GM18505 (cell line): ENCODE measurements at regions not wholly inside any gene's neighbourhood (a gene's known extent, or its start where the extent isn't known, plus 50 kb on each side); places are given as distances from the start of the nearest gene placed in this dataset.

ENCODE experiments used
- ATAC-seq: cut with Tn5 transposase; IDR thresholded peaks from one replicate; pipeline ENCODE4 v1.9.1; 2021; ENCODE audit not compliant: unreplicated experiment
- POLR2A ChIP-seq: IDR thresholded peaks from 4 replicates; pipeline ENCODE4 v1.6.1; 2011; ENCODE audit warnings: borderline replicate concordance; ENCODE audit not compliant: insufficient read depth, insufficient read length; ENCODE audit errors: extremely low read depth

DNA sequence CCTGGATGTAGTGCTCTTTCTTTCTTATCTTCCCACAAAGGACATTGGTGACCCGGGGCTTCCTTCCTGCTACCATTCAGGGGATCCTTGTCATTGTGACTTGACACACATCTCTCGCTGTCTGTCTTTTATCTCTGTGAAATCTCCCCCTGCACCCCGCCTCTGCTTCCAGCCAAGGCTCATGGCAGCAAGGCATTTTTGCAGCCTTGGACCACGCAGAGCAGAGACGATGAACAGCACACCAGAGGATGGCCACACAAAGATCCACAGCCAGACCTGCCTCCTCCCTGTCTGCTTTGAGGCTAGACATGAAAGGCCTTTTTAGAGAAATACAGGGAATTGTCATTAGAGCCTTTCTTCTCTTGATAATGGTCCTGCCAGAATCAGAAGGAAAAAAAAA, 549.1 kb downstream of the CDK5RAP2 start:
- no peak for ATAC-seq
- TF ChIP-seq POLR2A = no peak

DNA sequence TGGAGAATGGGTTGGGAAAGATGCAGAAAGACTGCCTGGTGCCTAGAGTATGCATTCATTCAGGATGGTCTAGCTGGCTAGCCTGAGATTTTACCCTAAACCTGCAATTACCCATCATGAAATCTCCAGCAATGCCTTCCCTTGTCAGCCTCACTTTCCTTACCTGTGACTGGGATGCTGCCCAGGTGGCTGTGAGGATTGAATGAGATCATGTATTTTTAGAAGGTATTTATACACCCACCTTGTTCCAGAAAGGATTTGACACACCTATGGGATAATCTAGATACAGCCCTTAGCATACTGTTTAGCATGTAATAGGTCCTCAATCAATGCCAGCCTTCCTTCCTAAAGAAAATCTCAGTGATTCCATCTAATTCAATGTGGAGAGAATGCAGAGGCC, 561.4 kb downstream of the CDK5RAP2 start:
- ATAC-seq = no peak
- no peak for TF ChIP-seq POLR2A

DNA sequence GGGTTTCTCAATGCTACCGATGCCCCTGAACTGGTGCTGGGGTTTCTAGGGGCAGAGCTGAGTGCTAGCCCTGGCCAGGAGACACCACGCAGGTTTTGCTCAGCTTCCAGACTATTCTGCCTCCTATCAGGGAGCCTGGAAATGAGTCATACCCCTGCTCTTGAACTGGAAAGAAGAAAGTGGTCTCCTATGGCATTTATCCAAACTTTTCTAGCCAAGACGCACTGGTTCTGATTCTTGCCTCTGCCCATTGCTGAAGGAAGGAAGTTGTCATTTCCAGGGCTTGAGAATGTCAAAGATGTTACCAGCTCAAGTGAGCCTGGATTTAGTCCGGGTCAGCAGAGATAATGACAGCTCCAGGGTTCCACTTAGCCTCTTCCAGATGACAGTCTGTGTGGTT, 561.9 kb downstream of the CDK5RAP2 start:
- no peak for ATAC-seq
- TF ChIP-seq POLR2A = no peak

DNA sequence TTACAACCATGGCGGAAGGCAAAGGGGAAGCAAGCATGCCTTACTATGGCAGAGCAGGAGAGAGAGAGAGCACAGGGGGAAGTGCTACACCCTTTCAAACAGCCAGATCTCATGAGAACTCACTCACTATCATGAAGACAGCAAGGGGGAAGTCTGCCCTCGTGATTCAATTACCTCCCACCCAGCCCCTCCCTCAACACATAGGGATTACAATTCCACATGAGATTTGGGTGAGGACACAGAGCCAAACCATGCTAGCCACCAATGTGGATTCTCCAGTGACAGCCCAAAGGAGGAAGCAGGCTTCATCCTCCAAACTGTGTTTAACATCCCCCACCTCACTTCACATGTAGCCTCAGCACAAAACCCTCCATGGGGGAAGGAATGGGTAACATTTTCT, 563.7 kb downstream of the CDK5RAP2 start:
- ATAC-seq = no peak
- no peak for TF ChIP-seq POLR2A

DNA sequence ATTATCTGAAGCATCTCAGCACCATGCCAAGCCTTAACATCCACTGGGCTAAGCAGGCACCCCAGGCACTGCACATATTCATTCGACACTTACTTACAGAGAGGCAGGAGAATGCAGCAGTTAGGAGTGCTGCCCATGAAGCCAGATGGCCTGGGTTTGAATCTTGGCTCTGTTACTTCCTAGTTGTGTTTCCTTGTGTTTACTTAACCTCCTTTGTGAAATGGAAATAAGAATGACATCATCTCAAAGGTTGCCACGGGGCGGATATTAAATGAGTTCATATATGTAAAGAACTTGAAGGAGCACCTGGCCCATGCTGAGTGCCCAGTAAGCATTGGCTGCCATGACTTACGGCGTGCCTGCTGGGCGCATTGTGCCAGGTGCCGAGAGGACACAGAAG, 565.2 kb downstream of the CDK5RAP2 start:
- ATAC-seq = no peak
- no peak for TF ChIP-seq POLR2A

DNA sequence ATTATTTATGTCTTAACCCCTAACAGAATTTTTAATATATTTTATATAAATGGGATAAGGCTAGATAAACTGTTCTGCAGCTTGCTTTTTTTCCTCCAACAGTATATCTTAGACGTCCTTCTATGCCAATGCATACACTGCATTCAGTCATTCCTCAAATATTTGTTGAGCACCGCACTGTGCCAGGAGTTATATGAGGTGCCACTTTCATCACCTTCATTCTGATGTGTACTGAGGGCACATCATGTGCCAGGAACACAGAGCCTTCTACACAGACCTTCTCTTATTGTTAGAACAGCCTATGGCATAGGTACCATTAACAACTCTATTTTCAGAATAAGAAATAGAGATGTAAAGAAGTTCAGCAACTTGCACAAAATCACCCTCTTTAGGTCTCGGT, 570.1 kb downstream of the CDK5RAP2 start:
- no peak for TF ChIP-seq POLR2A
- ATAC-seq = no peak

DNA sequence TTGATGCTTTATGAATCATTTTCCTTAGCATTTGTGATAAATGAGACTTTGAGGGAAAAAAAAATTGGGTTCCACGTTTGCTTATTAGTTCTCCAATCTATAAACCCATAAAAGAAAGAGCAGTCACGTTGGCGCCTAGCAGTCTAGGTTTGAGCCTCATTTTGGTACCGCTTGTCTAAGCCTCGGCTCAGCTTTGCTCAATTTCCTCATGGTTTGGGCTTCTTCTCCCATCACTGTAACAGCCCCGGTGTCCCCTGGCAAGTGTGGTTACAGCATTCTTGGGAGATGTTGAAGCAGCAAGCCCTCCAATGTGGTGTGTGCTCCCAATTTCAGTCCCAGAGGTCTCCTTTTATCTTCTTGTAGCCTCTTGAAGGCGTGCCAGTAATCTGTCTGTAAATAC, 578.4 kb downstream of the CDK5RAP2 start:
- no peak for ATAC-seq
- TF ChIP-seq POLR2A = no peak

DNA sequence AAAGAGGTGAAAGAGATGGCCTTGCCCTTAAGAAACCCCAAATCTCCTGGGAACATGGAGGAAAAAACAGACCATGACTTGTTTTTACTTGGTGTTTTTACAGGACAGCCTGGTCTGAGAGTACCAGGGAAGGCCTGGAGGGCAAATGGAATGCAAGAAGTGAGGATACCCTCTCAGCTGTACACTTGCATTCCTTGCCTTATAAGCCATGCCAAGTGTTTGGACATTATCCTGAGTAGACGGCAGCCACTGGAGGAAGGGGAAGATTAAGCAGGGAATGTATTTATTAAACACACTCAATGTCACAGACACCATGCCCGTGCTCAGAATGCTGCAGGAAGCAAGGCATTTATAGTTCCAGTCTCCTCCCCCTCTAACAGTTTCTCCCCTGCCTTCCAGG, 581.4 kb downstream of the CDK5RAP2 start:
- TF ChIP-seq POLR2A = no peak
- ATAC-seq = no peak

DNA sequence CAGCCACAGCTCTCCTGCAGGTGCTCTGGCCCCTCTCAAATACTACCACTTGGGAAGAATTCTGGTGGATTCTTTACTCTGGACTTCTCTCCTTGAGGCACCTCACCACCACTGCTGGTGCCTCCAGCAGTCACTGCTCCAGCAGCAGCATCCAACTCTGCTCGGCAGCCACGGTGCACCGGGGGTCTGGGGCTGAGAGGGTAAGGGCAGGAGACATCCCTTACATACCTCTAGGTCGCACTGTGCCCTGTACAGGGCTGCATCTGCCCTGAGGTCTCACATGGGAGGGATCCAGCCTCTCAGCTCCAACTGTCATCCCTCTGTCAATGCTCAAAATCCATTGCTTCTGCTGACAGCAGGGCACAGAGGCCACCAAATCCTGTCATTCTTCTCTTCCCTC, 588.2 kb downstream of the CDK5RAP2 start:
- TF ChIP-seq POLR2A = no peak
- ATAC-seq = no peak

DNA sequence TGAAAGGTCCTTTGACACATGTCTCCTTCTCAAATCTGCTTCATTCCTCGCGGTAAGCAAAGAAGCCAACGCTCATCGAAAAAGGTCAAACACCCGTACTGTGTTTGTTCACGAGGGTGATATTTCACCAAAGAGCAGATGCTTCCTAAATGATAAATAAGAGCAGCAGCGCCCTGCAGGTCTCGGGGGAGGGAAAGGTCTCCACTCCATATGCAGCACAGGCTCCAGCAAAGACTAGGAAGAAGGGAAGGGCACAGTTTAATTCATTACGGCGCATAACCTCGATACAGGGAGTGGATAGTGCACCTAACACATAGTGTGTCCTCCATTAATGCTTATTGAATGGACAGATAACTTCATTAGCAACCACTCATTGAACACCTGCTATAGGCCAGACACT, 593.3 kb downstream of the CDK5RAP2 start:
- no peak for ATAC-seq
- no peak for TF ChIP-seq POLR2A

DNA sequence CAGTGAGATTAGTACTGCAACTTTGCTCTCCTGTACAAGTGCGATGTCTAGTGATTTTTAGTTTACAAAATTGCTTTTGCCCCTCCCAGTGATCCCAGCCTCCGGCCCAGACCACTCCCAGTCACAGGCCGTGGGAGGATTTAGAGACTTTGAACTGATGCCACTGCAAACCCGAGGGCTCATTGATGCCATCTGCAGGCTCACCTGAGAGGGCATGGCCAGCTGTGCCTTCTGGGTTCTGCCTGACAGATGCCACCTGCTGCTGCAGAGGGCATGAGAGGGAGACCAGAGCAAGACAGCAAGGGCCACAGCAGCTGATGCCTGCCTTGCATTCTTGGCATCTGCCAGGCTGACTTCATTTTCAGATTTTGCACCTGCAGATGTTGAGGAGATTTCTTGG, 593.8 kb downstream of the CDK5RAP2 start:
- no peak for TF ChIP-seq POLR2A
- ATAC-seq = no peak

DNA sequence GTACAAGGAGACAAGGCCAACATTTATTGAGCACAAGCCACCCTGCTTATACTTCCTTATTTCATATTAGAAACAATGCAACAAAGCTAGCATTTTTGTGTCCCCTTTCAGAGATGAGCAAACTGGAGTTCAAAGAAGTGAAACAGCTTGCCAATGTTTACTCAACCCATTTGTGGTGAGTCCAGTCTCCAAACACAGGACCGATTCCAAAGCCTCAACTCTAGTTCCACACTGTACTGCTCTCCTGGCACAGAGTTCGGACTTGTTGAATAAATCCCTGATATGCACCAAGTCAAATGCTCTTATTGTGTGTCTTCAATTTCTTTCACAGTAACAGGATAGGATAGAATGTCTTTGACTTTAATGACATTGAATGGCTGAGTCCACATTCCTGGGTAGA, 604.8 kb upstream of the BRINP1 start:
- ATAC-seq = no peak
- no peak for TF ChIP-seq POLR2A

DNA sequence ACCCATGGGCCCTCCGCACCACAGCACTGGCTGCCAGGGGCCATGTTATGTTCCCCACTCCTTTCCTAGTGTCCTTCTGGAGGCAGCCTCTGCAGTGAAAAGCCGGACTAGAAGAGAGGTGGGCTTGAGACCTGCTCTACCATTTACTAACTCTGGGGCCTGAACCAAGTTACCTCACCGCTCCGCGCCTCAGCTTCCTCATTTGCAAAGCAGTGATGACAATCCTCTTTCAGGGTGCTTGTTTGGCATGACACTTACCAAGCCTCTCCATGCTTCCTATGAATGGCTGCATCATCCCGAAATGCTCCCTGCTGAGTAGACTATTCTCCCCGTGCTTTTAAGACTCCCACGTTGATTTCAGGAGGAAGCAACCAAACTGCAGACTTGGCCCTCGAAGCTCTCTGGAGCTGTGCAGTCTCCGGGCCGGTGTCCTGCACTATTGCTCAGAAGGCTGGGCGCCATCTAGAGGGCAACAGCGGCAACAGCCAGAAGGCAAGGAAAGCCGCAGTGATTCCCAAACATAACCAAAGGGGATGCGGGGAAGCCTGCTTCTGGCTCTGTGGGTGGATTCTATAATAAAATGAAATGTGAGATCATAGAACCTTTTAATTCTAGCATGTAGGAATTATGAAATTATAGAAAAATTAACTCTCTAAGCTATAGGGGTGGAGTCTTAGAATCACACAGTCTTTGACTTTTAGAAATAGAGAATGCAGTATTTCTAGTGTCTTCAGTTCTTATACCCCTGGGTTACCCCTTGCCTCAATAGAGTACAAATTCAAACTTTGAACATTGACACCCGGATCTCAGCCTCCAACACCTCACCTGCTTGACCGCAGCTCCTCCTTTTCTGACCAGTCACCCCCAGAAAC, 599.8 kb upstream of the BRINP1 start:
- peak; percentile 89 for ATAC-seq
- no peak for TF ChIP-seq POLR2A

DNA sequence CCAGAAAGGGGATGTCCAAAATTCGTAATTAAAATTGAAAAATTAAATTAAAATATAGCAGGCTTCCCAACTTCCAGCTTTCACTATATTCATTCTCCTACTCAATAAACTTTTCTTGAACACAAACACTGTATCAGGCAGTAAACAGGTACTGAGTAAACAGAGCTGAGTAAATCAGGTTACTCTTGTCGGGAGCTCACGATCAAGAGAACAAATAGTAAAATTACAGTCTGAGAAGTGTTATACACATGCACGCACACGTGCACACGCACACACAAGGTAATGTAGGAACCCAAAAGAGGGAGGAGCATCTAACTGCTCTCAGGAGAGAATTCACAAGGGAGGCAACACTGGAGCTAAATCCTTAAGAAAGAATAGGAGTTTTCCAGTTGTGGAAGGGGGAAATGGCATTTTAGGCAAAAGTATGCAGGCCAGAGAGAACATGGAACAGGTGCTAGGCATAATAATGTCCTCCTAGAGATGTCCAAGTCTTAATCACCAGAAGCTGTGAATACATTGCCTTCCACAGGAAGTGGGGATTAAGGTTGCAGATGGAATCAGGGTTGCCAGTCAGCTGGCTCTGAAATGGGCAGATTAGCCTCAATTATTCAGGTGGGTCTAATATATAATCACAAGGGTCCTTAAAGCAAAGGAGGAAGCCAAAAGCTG, 598.8 kb upstream of the BRINP1 start:
- ATAC-seq = no peak
- TF ChIP-seq POLR2A = no peak
